Stimulated activated CD8-positive, alpha-beta memory T cell treated with anti-CD3 and anti-CD28 coated beads, Interleukin-2, amount 100 ng/mL, for 48 hours (primary cell): ENCODE measurements at regions not wholly inside any gene's neighbourhood (a gene's known extent, or its start where the extent isn't known, plus 50 kb on each side); places are given as distances from the start of the nearest gene placed in this dataset.

Experiments used
- DNase-seq, 2 donors: peaks; one replicate each; pipeline ENCODE4 v3.0.0-alpha.2; 2020; ENCODE audit warnings: low read depth in 2 of 2

GRCh38 chr21:16013570-16013969, 283.8 kb downstream of the USP25 start:
- DNase-seq: no peak

- no peak for DNase-seq
Measured at GRCh38 chr21:16020878-16021277, 291.1 kb downstream of the USP25 start.

DNA sequence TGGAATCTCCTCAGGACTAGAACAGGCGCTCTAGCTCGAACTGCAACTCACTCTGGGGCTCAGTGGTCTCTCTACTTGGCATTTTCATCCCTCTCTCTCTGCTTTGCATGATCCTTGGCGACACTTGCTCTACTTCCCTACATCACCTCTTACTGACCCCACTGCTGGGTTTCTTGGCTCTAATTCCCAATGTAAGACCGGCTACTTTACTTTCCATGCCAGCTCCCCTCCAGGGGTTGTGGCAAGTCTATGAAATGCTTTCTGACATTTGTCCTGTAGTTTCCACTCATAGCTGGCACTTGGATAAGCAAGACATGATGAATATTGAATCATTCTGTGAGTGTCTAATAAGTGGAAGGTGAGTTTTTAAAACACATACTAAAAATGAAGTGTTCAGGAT, 292.3 kb downstream of the USP25 start:
- no peak for DNase-seq

DNA sequence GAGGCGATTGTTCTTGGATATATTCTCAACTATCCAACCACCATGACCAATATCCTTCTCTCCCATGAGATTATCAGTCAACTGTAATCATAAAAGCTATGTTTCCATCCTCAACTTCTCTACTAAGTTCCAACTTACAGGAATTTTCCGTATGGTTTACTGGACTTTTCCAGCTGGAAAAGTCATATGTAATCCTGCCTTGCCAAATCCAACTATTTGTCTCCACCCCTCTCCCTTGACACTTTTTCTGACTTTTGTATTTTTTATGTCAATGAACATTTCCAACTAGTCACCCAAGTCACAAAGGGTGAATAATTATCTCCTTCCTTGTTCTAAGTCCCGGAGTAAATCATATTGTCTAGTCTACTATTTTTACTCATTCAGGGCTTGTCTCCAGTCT, 293.1 kb downstream of the USP25 start:
- no peak for DNase-seq

DNA sequence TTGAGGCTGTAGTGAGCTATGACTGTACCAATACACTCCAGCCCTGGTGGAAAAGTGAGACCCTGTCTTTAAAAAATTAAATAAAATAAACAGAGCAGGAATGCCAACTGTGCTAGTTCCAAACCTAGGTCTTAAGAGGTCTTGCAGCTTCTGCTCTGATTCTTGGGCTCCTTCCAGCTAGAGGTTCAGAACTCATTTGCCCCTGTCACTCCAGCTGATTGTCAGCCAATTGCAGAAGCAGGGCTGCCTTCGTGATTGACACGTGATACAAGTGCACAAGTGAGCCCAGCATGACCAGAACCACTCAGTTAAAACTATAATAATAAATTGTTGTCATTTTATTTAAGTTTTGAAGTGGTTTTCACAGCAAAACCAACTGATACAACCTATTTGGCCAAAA, 298.4 kb downstream of the USP25 start:
- DNase-seq: no peak

DNA sequence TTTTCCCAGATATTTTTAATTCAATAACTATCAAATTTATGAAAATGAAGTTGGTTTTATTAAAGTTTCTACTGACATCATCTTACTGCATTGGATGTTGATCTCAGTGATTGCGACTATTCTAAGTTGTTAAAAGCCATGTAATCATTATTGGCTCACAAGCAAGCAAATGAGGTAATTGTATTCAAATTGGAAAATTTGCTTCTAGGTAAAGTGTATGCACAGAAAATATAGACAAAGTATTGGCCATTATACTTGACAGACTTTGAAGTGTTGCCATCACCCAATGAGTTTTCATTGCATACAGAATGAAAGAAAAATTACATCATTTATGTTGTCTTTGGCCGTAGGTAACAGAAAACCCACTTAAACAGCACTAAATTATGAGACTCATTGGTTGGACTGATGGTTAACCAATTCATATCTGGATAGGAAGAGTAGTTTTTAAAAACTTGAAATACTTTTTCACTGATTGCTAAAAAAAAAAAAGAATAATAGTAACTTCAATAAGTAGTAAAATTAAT, 299.2 kb downstream of the USP25 start:
- DNase-seq: no peak

DNA sequence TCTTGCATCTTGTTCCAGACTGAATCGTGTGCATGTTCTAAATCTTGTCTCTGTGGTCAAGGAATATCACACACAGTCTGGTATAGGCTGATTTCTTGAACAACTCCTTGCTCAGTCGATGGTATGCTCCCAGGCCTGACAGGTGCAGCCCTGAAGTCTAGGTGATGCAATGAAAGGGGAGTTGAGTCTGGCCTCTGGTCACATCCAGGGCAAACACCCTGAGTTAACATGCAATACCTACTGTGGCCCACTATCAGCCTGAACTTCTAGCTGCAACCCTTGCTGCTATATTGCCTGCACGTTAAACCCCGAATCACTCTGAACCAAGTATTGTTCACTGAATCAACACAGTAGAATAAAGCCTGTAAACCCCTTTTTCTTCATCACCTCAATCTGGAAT, 303.4 kb downstream of the USP25 start:
- DNase-seq: no peak

DNA sequence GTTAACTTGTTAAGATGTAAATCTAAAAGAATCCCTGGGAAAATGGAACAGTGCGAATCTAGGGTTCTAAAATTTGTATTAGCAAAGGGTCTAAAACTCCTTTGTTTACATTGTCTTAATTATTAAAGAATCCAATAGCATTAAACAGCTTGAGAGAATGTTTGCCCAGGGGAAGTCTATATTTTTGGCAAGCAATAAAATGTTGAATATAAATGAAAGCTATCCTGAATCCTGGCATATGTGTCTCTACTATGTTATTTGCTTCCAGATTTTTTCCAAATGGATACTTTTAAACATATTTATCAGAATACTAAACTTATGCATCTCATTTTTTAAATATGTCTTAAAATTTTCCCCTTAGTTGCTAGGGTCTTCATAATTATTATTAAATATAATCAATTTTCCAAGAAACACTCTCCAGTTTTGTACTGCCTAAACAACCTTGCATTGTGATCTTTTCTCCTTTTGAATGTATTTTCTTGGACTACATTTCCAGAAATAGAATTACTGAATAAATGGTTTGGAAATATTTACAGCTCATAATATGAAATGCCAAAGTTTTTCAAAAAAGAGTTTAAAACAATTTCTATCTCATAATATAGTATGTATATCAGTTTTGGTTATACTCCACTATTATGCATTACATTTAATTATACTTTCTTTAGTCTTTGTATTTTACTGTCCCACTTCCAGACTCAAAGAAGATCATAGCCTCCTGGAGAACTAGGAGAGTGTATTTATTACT, 304.8 kb downstream of the USP25 start:
- no peak for DNase-seq

GRCh38 chr21:16037421-16037955, 307.7 kb downstream of the USP25 start:
- no peak for DNase-seq

DNA sequence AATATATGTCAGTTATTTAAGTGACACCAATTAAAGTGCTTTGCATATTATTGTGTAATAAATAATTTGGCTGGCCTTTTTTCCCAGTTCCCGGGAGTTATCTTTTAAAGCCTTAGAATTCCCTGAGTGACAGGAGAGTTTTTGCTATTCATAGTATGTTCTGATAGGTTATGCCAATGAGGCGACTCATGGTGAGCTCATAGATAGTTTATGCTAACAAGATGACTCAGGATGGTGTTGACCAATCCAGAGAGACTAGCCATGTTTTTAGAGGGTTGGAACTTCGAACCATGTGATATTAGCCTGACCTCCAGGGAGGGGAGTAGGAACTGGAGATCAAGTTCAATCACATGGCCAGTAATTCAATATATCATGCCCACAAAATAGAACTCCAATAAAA, 310.8 kb downstream of the USP25 start:
- DNase-seq: no peak

DNA sequence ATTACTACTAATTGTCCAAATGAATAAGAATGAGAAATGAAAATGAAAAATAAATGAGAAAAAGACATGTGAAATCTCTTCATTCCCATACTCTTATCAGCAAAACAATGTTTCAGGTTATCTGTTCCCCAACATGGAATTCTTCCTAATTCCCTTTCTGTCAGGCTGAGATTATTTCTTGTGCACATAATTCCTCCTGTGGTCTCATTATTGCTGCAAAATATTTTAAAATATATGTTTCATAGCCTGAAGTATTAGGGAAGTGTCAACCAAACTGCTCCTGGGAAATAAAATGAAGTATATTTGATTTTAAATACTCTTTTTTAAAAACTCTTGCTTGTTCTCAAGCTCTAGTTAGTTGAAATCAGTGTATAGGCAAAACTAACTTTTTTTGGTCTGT, 314.9 kb downstream of the USP25 start:
- DNase-seq: no peak

DNA sequence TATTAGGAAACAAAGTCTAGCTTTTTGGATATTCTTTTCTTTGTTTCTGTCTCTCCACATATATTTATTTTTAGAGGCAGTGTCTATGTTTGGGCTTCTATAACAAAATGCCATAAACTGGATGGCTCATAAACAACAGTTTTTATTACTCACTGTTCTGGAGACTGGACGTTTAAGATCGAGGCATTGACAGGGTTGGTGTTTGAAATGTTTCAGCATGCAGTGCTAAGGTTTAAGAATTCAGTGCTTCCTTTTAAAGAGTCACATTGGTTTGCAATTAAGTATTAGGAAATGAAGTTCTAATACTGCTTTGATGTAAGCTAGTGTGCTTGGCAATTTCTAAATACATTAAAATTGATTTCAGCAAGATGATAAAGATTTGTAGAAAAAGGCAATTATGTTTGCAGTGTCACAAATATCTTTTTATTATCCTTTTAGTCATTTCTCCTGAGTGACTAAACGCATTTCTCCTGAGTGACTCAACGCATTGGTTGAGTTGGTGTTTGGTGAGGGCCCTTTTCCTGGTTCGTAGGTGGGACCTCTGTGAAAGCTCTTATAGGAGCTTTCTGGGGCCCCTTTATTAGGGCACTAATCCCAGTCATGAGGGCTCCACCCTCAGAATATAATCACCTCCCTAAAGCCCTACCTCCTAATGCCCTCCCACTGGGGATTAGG, 317.0 kb downstream of the USP25 start:
- no peak for DNase-seq

GRCh38 chr21:16047904-16048303, 318.1 kb downstream of the USP25 start:
- no peak for DNase-seq

DNA sequence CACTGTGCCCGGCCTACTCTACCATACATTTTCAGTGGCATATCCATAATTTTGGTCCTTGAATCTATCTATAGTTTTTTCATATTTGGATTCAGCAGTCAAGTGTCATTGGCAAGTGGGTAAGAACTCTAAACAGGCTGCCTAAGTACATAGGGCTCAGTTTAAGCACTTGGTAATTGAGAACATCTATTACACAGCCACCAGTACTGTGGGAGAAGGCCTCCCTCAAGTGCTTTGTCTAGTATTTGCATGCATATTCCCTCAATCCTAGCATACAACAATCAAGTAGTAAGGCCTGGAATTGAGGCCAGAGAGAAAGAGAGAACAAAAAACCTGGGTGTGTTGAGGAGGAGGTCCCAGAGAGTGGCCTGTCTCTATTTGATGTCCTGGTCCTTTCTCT, 325.2 kb downstream of the USP25 start:
- no peak for DNase-seq

DNA sequence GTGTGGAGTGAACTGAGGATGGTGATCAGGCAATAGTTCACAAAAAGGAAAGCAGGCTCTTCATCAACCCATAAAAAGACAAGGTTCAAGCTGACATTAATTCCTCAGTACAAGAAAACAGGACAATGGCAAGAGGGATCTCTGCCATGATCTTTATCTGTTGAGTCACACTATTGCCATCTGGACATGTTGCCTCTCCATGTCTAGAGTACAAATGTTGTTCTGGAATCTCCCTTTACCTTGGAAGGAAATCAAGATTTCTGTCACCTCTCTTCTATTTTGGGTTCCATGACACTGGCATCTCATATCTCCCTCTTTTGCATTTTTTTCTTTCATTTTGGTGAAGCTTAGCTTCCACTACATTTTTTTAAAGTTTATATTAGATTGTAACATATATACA, 329.1 kb downstream of the USP25 start:
- no peak for DNase-seq

DNA sequence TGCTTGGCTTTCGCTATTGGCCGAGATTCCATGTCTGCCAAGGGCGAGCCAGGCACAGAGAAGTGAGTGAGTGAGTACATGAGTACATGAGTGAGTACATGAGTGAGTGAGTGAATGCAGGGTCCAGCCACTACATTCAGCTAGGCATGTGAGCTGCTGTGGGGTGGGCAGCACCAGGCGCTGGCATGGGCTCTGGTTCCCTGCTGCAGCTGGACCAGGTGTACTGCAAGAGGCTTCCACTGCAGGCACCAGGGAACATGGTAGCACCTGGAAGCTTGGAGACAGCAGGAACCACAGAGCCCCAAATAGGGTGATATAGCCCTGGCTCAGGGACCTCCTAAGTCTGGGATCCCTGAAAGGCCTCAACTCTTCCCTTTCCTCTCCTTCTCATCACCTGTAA, 330.2 kb downstream of the USP25 start:
- DNase-seq: no peak

DNA sequence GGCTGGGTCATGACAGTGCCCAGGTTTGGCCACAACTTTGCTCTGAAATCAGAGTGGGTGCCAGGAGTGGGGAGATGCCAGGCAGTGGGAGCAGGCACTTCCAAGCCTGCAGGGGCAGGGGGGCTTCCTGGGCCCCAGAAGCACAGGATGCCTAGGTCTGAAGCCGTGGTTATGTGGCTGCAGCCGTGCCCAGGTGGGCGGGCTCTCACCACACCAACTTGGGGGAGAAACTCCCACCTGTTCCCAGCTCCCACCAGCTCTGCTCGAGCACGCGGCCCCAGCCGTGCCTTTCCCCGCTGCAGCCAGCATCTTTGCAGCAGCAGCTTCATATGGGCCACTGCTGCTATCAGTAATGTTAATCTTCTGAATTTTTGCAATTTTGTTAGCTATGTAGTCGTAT, 331.4 kb downstream of the USP25 start:
- no peak for DNase-seq

DNA sequence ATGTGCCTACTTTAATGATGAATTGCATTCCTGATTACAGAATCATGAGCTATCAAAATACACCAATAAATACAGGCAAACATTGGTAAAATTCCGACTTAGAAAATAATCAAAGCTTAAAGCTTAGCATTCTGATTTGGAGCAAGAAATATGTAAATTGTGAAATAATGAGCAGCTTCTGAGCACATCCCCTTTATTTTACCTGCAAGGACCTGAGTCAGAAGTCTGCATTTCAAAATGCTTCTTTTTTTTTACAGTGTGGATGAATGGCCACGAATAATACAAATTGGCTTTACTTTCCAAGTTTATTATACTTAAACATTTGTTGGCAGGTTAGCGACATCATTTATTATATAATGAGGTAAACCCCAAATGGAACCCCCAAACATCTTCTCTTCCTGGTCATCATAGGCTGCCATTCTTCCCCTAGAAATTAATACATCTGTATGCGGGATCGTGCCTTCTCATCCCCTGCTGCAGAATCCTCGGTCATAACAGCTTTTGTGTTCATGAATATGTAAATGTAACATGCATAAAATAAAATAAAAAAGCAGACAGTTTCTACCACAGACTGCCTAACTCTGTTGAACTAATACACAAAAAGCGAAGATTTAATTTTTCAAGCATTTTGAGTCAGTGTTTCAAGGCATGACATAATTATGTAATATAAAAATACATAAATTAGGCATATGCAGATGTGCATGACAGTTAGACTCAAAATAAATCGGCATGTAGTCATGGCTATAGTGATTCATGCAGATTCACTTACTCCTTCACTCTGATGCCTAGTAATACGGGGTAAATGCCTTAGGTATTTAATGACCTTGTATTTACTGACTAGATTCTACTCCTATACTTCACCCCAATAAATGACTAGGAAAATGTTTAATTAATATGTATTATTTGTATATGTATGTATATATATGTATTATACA, 339.7 kb downstream of the USP25 start:
- DNase-seq: no peak

DNA sequence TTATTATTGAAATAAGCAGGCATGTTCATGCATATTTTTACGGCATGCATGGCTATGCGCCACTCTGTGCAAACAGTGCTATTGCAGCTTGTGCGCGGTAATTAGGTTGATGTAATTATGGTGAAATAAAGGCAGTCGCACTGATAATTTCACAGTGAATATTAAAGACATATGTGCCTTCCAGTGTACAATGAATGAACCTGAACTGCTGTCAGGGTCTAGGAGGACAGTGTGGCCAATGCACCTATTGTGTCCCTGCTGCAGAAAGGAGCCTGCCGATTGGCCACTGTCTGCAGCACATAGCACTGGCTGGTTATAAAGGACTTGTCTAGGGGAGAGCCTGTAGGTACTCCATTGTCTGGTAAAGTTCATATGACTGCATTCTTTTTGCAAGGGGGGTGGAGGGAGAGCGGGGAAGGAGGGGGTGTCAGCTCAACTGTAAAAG, 340.4 kb downstream of the USP25 start:
- no peak for DNase-seq

GRCh38 chr21:16071092-16071491, 341.3 kb downstream of the USP25 start:
- no peak for DNase-seq

DNA sequence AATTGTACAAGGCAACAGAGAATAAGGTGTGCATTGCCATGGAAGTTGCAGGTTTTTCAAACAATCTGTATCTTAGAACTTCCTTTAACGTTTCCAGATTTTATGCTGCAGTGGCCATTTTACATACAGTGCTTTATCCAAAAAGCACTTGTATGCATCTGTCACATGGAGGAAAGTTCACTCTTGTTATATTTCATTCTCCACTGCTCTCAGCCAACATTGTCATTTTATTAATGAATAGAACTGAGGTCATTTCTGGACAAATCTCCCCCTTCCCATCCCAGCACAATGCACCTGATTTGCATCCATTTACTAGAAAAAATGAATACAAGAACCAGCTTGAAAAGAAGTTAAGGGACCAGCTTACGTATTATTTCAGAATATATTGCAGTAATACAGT, 342.0 kb downstream of the USP25 start:
- no peak for DNase-seq

DNA sequence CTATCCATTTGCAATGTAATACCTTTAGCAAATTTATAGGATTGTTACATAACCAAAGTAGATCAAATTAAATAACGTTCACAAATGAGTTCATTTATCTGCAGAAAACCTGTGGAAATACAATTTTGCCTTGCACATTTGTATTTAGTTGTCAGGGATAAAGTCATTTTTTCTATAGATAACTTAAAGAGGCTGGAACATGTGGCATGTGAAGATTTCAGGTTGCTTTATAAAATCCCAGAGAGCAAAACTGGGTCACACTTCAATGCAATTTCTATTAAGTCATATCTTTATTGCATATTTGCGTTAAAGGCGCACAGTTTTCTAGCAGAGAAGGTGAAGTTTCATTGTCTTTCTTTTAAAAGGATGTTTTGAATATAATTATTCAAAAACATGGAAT, 342.4 kb downstream of the USP25 start:
- no peak for DNase-seq
